Peyer's patch (tissue), 4 donors: ENCODE measurements at regions not wholly inside any gene's neighbourhood (a gene's known extent, or its start where the extent isn't known, plus 50 kb on each side); places are given as distances from the start of the nearest gene placed in this dataset.

ENCODE experiments used
- POLR2A ChIP-seq, 2 donors: fragments of 450-650 bp; IDR thresholded peaks; one replicate each; pipeline ENCODE4 v1.5.1; 2017; ENCODE audit warnings: antibody characterized with exemption in 2 of 2, mild to moderate bottlenecking in 2 of 2, moderate library complexity in 2 of 2
- TF ChIP-seq, protein P1 (sequence below), 6 experiments: fragments of 450-650 bp in 4 of 6; fragments of 200-600 bp in 2 of 6; sonication (generic) in 1 of 6; IDR thresholded peaks; one replicate each; pipeline ENCODE4 v1.5.1; 2017 to 2019; ENCODE audit warnings: antibody characterized with exemption in 6 of 6, mild to moderate bottlenecking in 3 of 6, moderate library complexity in 1 of 6

GRCh38 chr7:47049234-47049774 lies 532.6 kb downstream of the TNS3 start:
- TF ChIP-seq, protein P1, sequence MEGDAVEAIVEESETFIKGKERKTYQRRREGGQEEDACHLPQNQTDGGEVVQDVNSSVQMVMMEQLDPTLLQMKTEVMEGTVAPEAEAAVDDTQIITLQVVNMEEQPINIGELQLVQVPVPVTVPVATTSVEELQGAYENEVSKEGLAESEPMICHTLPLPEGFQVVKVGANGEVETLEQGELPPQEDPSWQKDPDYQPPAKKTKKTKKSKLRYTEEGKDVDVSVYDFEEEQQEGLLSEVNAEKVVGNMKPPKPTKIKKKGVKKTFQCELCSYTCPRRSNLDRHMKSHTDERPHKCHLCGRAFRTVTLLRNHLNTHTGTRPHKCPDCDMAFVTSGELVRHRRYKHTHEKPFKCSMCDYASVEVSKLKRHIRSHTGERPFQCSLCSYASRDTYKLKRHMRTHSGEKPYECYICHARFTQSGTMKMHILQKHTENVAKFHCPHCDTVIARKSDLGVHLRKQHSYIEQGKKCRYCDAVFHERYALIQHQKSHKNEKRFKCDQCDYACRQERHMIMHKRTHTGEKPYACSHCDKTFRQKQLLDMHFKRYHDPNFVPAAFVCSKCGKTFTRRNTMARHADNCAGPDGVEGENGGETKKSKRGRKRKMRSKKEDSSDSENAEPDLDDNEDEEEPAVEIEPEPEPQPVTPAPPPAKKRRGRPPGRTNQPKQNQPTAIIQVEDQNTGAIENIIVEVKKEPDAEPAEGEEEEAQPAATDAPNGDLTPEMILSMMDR (IDR thresholded peaks at IDR 0.05): no peak
- TF ChIP-seq POLR2A (IDR thresholded peaks at IDR 0.05): no peak
